Endodermal cell (in vitro differentiated cells): ENCODE measurements at regions not wholly inside any gene's neighbourhood (a gene's known extent, or its start where the extent isn't known, plus 50 kb on each side); places are given as distances from the start of the nearest gene placed in this dataset.

ENCODE experiments used
- DNase-seq: peaks from one replicate; pipeline ENCODE4 v3.0.0-alpha.2; 2017
- H3K27ac ChIP-seq: 2 replicates; pipeline ENCODE4 v1.5.1; 2013; ENCODE audit warnings: mild to moderate bottlenecking, low read depth, low read length, moderate library complexity
- H3K27me3 ChIP-seq: 2 replicates; pipeline ENCODE4 v1.6.1; 2013; ENCODE audit warnings: mild to moderate bottlenecking, low read length, moderate library complexity; ENCODE audit not compliant: insufficient read depth, control insufficient read depth, poor library complexity, severe bottlenecking
- H3K36me3 ChIP-seq: 2 replicates; pipeline ENCODE4 v1.7.0; 2013; ENCODE audit warnings: mild to moderate bottlenecking, low read length, moderate library complexity; ENCODE audit not compliant: control insufficient read depth, insufficient read depth
- H3K4me1 ChIP-seq: one replicate; pipeline ENCODE4 v1.7.0; 2013; ENCODE audit warnings: low read length; ENCODE audit not compliant: control insufficient read depth, insufficient read depth
- H3K4me3 ChIP-seq: 2 replicates; pipeline ENCODE4 v1.5.1; 2013; ENCODE audit warnings: mild to moderate bottlenecking, low read length, moderate library complexity
- H3K9ac ChIP-seq: 2 replicates; pipeline ENCODE4 v1.6.1; 2013; ENCODE audit warnings: mild to moderate bottlenecking, low read length, moderate library complexity; ENCODE audit not compliant: poor library complexity, severe bottlenecking; ENCODE audit errors: extremely low read depth
- H3K9me3 ChIP-seq: 2 replicates; pipeline ENCODE4 v1.6.1; 2013; ENCODE audit warnings: mild to moderate bottlenecking, low read length, moderate library complexity; ENCODE audit not compliant: control insufficient read depth
- H3K27ac Mint-ChIP-seq: 2 replicates; pipeline ENCODE4 v1.8.0; 2020; ENCODE audit warnings: mixed read lengths
- H3K27me3 Mint-ChIP-seq: 2 replicates; pipeline ENCODE4 v1.8.0; 2021; ENCODE audit warnings: mild to moderate bottlenecking, mixed read lengths; ENCODE audit not compliant: insufficient read depth
- H3K36me3 Mint-ChIP-seq: 2 replicates; pipeline ENCODE4 v1.8.0; 2020; ENCODE audit warnings: low read depth, mixed read lengths
- H3K4me1 Mint-ChIP-seq: 2 replicates; pipeline ENCODE4 v1.8.0; 2020; ENCODE audit warnings: mixed read lengths
- H3K4me3 Mint-ChIP-seq: 2 replicates; pipeline ENCODE4 v1.8.0; 2020; ENCODE audit warnings: mild to moderate bottlenecking, moderate library complexity, mixed read lengths
- H3K9me3 Mint-ChIP-seq: 2 replicates; pipeline ENCODE4 v1.8.0; 2020; ENCODE audit warnings: mild to moderate bottlenecking, mixed read lengths
- CTCF ChIP-seq: fragments of 200-600 bp; sonication (generic); conservative IDR thresholded peaks from 2 replicates; pipeline ENCODE4 v1.5.0; 2021; ENCODE audit warnings: antibody characterized with exemption, mild to moderate bottlenecking
- WGBS, 2 experiments: methylation state at CpG; one replicate each; pipeline versions ENCODE4 v1.1.5 to v1.1.7; 2013; ENCODE audit warnings: missing lambda C conversion rate in 2 of 2, mixed read lengths in 1 of 2; ENCODE audit not compliant: insufficient coverage in 1 of 2, insufficient read length in 1 of 2; 5-methylcytosine and 5-hydroxymethylcytosine counted together

GRCh38 chr12:91327131-91327530, 144.5 kb upstream of the DCN start:
- H3K9me3 Mint-ChIP-seq, result no peaks in the 10 kb centered on the region
- Histone ChIP-seq H3K9me3 (no peaks in the 10 kb centered on the region), H3K4me1 (no peaks in the 10 kb centered on the region), H3K27ac (no peak overlapping the region), H3K4me3 (no peak overlapping the region), H3K27me3 (no peaks in the 10 kb centered on the region), H3K36me3 (no peaks in the 10 kb centered on the region), H3K9ac (no peak overlapping the region)
- no peak for DNase-seq
- no peaks in the 10 kb centered on the region for H3K36me3 Mint-ChIP-seq
- H3K27ac Mint-ChIP-seq, result no peak overlapping the region
- no peaks in the 10 kb centered on the region for H3K27me3 Mint-ChIP-seq
- TF ChIP-seq CTCF, result no peak
- no peaks in the 10 kb centered on the region for H3K4me1 Mint-ChIP-seq
- 94 to 100% methylated on average over 1 to 4 of the region's 4 CpGs for WGBS, 2 experiments
- no peak overlapping the region for H3K4me3 Mint-ChIP-seq

GRCh38 chr12:91326058-91327027, 143.7 kb upstream of the DCN start:
- 33% methylated on average over 2 of the region's 2 CpGs; no CpG with 5 or more reads in 1 of the 2 experiments for WGBS, 2 experiments
- H3K27ac Mint-ChIP-seq, result no peak overlapping the region
- no peaks in the 10 kb centered on the region for H3K36me3 Mint-ChIP-seq
- no peak overlapping the region for H3K4me3 Mint-ChIP-seq
- no peaks in the 10 kb centered on the region for H3K27me3 Mint-ChIP-seq
- no peaks in the 10 kb centered on the region for H3K9me3 ChIP-seq
- H3K4me1 Mint-ChIP-seq, result no peaks in the 10 kb centered on the region
- no peaks in the 10 kb centered on the region for H3K36me3 ChIP-seq
- no peaks in the 10 kb centered on the region for H3K9me3 Mint-ChIP-seq
- no peak overlapping the region for H3K4me3 ChIP-seq
- TF ChIP-seq CTCF, result peak; percentile 91
- no peaks in the 10 kb centered on the region for H3K27me3 ChIP-seq
- H3K9ac ChIP-seq, result no peak overlapping the region
- DNase-seq, result peak; percentile 87
- no peak overlapping the region for H3K27ac ChIP-seq
- H3K4me1 ChIP-seq, result no peaks in the 10 kb centered on the region

GRCh38 chr12:91320999-91321398, 138.4 kb upstream of the DCN start:
- no peak overlapping the region for H3K4me3 Mint-ChIP-seq
- no peaks in the 10 kb centered on the region for H3K9me3 Mint-ChIP-seq
- H3K4me1 ChIP-seq, result no peaks in the 10 kb centered on the region
- no peaks in the 10 kb centered on the region for H3K27me3 Mint-ChIP-seq
- H3K27ac ChIP-seq, result no peak overlapping the region
- no peak overlapping the region for H3K27ac Mint-ChIP-seq
- H3K36me3 Mint-ChIP-seq, result no peaks in the 10 kb centered on the region
- 88 to 95% methylated on average over 1 to 5 of the region's 6 CpGs for WGBS, 2 experiments
- no peaks in the 10 kb centered on the region for H3K4me1 Mint-ChIP-seq
- no peak overlapping the region for H3K9ac ChIP-seq
- no peaks in the 10 kb centered on the region for H3K9me3 ChIP-seq
- H3K4me3 ChIP-seq, result no peak overlapping the region
- no peak for TF ChIP-seq CTCF
- no peaks in the 10 kb centered on the region for H3K27me3 ChIP-seq
- no peak for DNase-seq
- no peaks in the 10 kb centered on the region for H3K36me3 ChIP-seq
